PC-3 (cell line): ENCODE measurements at regions not wholly inside any gene's neighbourhood (a gene's known extent, or its start where the extent isn't known, plus 50 kb on each side); places are given as distances from the start of the nearest gene placed in this dataset.

Experiments used
- CTCF ChIP-seq: fragments of 300-600 bp; sonication (generic); conservative IDR thresholded peaks from 2 replicates; pipeline ENCODE4 v1.5.1; 2017; ENCODE audit warnings: antibody characterized with exemption, low read depth, mild to moderate bottlenecking, low read length
- EZH2 ChIP-seq: fragments of 300-600 bp; sonication (generic); IDR thresholded peaks from one replicate; pipeline ENCODE4 v1.6.1; 2017; ENCODE audit warnings: antibody characterized with exemption, mild to moderate bottlenecking, low read length; ENCODE audit not compliant: unreplicated experiment
- EZH2phosphoT487 ChIP-seq: fragments of 300-600 bp; sonication (generic); IDR thresholded peaks from 2 replicates; pipeline ENCODE4 v1.6.1; 2018; ENCODE audit warnings: mild to moderate bottlenecking, antibody characterized with exemption, low read length, borderline replicate concordance

GRCh38 chrX:120732879-120733278 is 103.0 kb upstream of the C1GALT1C1 start:
- TF ChIP-seq CTCF (no peak), EZH2phosphoT487 (no peak), EZH2 (no peak)
